MM.1S (cell line): ENCODE measurements at regions not wholly inside any gene's neighbourhood (a gene's known extent, or its start where the extent isn't known, plus 50 kb on each side); places are given as distances from the start of the nearest gene placed in this dataset.

ENCODE experiments used
- DNase-seq: peaks from one replicate; pipeline ENCODE4 v3.0.0-alpha.2; 2015
- H2AFZ ChIP-seq: fragments of 300-600 bp; sonication (generic); 2 replicates; pipeline ENCODE4 v1.6.0; 2016; ENCODE audit warnings: antibody characterized with exemption, low read length
- H3F3A ChIP-seq: fragments of 300-600 bp; sonication (generic); 2 replicates; pipeline ENCODE4 v1.6.1; 2016; ENCODE audit warnings: mild to moderate bottlenecking, antibody characterized with exemption, low read length, moderate library complexity, mixed read lengths; ENCODE audit not compliant: insufficient read depth
- H3K27ac ChIP-seq: fragments of 300-600 bp; sonication (generic); 2 replicates; pipeline ENCODE4 v1.5.1; 2016; ENCODE audit warnings: mild to moderate bottlenecking, low read length
- H3K27me3 ChIP-seq: fragments of 300-600 bp; sonication (generic); replicated peaks from 2 replicates; pipeline ENCODE4 v1.6.0; 2016; ENCODE audit warnings: low read length; ENCODE audit not compliant: insufficient read depth
- H3K36me3 ChIP-seq: fragments of 300-600 bp; sonication (generic); replicated peaks from 2 replicates; pipeline ENCODE4 v1.6.1; 2016; ENCODE audit warnings: mild to moderate bottlenecking, low read length, mixed read lengths; ENCODE audit not compliant: insufficient read depth
- H3K4me1 ChIP-seq: fragments of 300-600 bp; sonication (generic); 2 replicates; pipeline ENCODE4 v1.6.1; 2016; ENCODE audit warnings: low read length, mixed read lengths
- H3K4me2 ChIP-seq: fragments of 300-600 bp; sonication (generic); 2 replicates; pipeline ENCODE4 v1.6.0; 2016; ENCODE audit warnings: low read depth, low read length
- H3K4me3 ChIP-seq: fragments of 300-600 bp; sonication (generic); 2 replicates; pipeline ENCODE4 v1.5.1; 2016; ENCODE audit warnings: low read length, mixed read lengths
- H3K79me2 ChIP-seq: fragments of 300-600 bp; sonication (generic); 2 replicates; pipeline ENCODE4 v1.6.1; 2016; ENCODE audit warnings: mixed run types, low read length, mixed read lengths
- H3K9ac ChIP-seq: fragments of 300-600 bp; sonication (generic); 2 replicates; pipeline ENCODE4 v1.6.1; 2016; ENCODE audit warnings: low read length, mixed read lengths
- H3K9me2 ChIP-seq: fragments of 300-600 bp; sonication (generic); replicated peaks from 2 replicates; pipeline ENCODE4 v1.6.1; 2016; ENCODE audit warnings: mild to moderate bottlenecking, low read length, mixed read lengths; ENCODE audit not compliant: insufficient read depth
- H3K9me3 ChIP-seq: fragments of 300-600 bp; sonication (generic); replicated peaks from 2 replicates; pipeline ENCODE4 v1.6.1; 2016; ENCODE audit warnings: mild to moderate bottlenecking, low read length, mixed read lengths; ENCODE audit not compliant: insufficient read depth
- H4K20me1 ChIP-seq: fragments of 300-600 bp; sonication (generic); 2 replicates; pipeline ENCODE4 v1.6.1; 2016; ENCODE audit warnings: mild to moderate bottlenecking, low read length, moderate library complexity, mixed read lengths; ENCODE audit not compliant: insufficient read depth
- CTCF ChIP-seq: fragments of 300-600 bp; sonication (generic); IDR thresholded peaks from 2 replicates; pipeline ENCODE4 v1.5.1; 2016; ENCODE audit warnings: antibody characterized with exemption, low read length, mixed read lengths
- EZH2 ChIP-seq: fragments of 300-600 bp; sonication (generic); optimal IDR thresholded peaks from 2 replicates; pipeline ENCODE3; 2017; ENCODE audit warnings: low read depth, mild to moderate bottlenecking, antibody characterized with exemption, low read length, mixed read lengths
- EZH2phosphoT487 ChIP-seq: fragments of 300-600 bp; sonication (generic); IDR thresholded peaks from 2 replicates; pipeline ENCODE4 v1.6.1; 2018; ENCODE audit warnings: antibody characterized with exemption, low read length

- H3K9ac ChIP-seq: peak overlapping the region; percentile 19
- peak overlapping the region; percentile 66 for H3K4me2 ChIP-seq
- no peak for TF ChIP-seq EZH2phosphoT487
- H2AFZ ChIP-seq: peak overlapping the region; percentile 36
- no peaks in the 10 kb centered on the region for H3K27me3 ChIP-seq
- H4K20me1 ChIP-seq: no peaks in the 10 kb centered on the region
- H3F3A ChIP-seq: peaks cover 42% of the 10 kb centered on the region
- H3K27ac ChIP-seq: peak overlapping the region; percentile 66
- no peaks in the 10 kb centered on the region for H3K79me2 ChIP-seq
- H3K4me1 ChIP-seq: peaks cover 73% of the 10 kb centered on the region
- DNase-seq: peak; percentile 69
- H3K9me3 ChIP-seq: no peaks in the 10 kb centered on the region
- H3K4me3 ChIP-seq: peak overlapping the region; percentile 13
- H3K36me3 ChIP-seq: no peaks in the 10 kb centered on the region
- no peaks in the 10 kb centered on the region for H3K9me2 ChIP-seq
These were observed 184.5 kb upstream of the PRSS58 start for GRCh38 chr7:142442396-142442795.

- DNase-seq: peak; percentile 91
- Histone ChIP-seq H3K36me3 (no peaks in the 10 kb centered on the region), H3K27ac (peak overlapping the region; percentile 66), H3K9ac (peak overlapping the region; percentile 12), H3F3A (peaks cover 42% of the 10 kb centered on the region), H3K79me2 (no peaks in the 10 kb centered on the region), H3K9me3 (no peaks in the 10 kb centered on the region), H3K4me1 (peaks cover 73% of the 10 kb centered on the region), H3K4me2 (peak overlapping the region; percentile 54), H3K27me3 (no peaks in the 10 kb centered on the region), H3K9me2 (no peaks in the 10 kb centered on the region), H3K4me3 (no peak overlapping the region; the same call in 1 of the 2 replicates), H2AFZ (no peak overlapping the region), H4K20me1 (no peaks in the 10 kb centered on the region)
- TF ChIP-seq CTCF (no peak), EZH2phosphoT487 (no peak), EZH2 (no peak)
These were observed 183.1 kb upstream of the PRSS58 start for GRCh38 chr7:142440906-142441411.

- peak overlapping the region; percentile 12 for H2AFZ ChIP-seq
These were observed 182.5 kb upstream of the PRSS58 start for GRCh38 chr7:142440219-142440905.

More at GRCh38 chr7:142440219-142440905, 182.5 kb upstream of the PRSS58 start:
- no peak overlapping the region for H3K4me3 ChIP-seq
- H3K27ac ChIP-seq: peak overlapping the region; percentile 66
- H4K20me1 ChIP-seq: no peaks in the 10 kb centered on the region
- H3K4me1 ChIP-seq: peaks cover 74% of the 10 kb centered on the region
- DNase-seq: peak; percentile 36
- no peaks in the 10 kb centered on the region for H3K27me3 ChIP-seq
- H3F3A ChIP-seq: peaks cover 42% of the 10 kb centered on the region
- peak overlapping the region; percentile 54 for H3K4me2 ChIP-seq
- peak overlapping the region; percentile 9; the same call in 1 of the 2 replicates for H3K9ac ChIP-seq
- no peaks in the 10 kb centered on the region for H3K79me2 ChIP-seq
- no peaks in the 10 kb centered on the region for H3K9me2 ChIP-seq
- H3K36me3 ChIP-seq: no peaks in the 10 kb centered on the region
- H3K9me3 ChIP-seq: no peaks in the 10 kb centered on the region
- TF ChIP-seq CTCF (no peak), EZH2phosphoT487 (no peak), EZH2 (no peak)
